Mucosa of gallbladder (tissue), 1 donor: ENCODE measurements at regions not wholly inside any gene's neighbourhood (a gene's known extent, or its start where the extent isn't known, plus 50 kb on each side); places are given as distances from the start of the nearest gene placed in this dataset.
"Not testable (repeated sequence)": the region's sequence is repeated elsewhere in the genome, so short reads cannot be mapped to it uniquely, and the experiment has no call there.

Experiments
- DNase-seq: peaks from one replicate; pipeline ENCODE4 v3.0.0-alpha.2; 2020; ENCODE audit warnings: low spot score
- donor health status: DM: no; HTN: no; CAD: no.

DNA sequence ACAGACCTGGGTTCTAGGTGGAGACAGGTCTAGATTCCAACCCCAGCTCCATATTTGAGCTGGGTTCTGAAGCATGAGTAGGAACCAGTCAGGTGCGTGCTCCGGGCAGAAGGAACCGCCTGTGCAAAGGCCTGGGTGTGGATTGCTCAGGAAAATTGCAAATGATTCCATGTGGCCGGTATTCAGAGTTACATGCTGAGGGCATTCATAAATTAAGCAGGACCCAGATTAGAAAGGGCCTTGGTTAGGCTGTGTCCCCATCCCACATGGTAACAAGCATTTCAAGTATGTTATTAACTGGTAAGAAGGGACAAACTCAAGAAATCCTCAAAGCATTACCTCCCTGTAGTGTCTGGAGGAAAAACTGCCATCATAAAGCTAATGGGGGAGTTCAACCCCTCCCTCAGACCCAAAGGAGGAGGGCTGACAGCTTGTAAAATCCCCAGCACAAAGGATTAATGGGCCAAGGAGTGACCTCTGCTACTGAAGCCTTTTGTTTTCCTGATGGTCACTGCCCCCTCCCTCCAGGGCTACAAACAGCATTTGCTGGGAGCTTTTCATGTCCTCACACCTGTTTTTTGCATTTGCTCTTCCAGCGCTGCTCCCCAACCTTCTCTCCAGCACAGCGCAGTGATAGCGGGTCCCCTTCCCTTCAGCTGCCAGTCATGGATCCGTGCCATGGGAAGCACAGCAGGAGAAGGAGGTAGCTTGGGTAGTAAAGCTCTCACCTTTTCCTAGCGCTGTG, 218.0 kb downstream of the C16orf95 start:
- DNase-seq: no peak

GRCh38 chr16:87100306-87101058, 216.7 kb downstream of the C16orf95 start:
- no peak for DNase-seq

DNA sequence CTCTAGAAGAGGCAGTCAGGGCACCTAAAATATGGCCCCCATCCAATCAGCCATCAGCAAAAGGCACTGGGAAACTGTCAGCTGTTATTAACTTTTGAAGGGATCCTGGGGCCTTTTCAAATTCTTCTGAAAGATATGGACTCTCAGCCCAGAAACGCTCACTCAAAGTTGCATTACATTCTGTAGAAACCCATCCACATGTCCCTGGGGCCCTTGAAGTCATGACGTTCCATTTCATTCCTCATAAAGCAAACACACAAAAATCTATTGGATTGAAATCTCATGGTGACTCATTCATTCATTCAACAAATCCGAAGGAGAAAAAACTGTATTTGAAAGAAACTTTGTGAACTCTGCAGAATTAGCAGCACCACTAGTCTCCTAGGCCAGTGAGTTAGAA, 215.3 kb downstream of the C16orf95 start:
- no peak for DNase-seq

DNA sequence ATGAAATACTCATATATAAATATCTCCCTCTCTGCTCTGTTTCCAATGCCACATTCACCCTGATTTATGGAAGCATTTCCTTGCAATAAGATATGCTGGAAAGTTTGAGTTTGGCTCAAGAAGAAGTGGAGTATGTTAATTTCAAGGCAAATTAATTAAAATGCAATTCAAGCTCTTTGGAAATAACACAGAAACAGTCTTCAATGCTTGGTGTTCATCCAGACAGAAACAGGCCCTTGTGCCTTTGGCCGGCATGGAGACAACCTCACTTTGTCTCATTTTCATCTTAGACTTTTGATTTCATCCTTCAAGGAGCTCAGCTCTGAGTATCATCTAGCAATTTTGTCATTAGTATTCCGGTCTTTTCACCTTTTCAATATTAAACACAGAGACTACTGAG, 210.0 kb downstream of the C16orf95 start:
- no peak for DNase-seq

DNA sequence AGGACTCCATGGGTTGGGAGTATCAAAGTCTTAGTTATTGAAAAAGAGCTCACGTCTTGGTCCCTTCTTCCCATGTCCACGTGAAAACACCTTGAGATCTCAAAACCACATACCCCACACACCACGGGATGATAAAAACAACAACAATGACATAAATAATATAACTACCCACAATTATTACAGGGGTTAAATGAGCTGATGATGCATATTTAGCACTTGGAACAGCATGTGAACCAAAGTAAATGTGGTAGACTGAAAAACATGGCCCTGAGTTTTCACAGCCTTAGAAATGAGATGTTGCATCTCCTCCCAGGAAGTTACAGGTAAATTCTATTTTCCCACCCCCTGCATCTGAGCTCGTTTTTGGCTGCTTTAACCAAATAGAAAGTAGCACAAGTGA, 208.9 kb downstream of the C16orf95 start:
- DNase-seq: no peak

GRCh38 chr16:87108941-87109340, 208.3 kb downstream of the C16orf95 start:
- DNase-seq: no peak

- no peak for DNase-seq
Measured at GRCh38 chr16:87114832-87115231, 202.4 kb downstream of the C16orf95 start.

DNA sequence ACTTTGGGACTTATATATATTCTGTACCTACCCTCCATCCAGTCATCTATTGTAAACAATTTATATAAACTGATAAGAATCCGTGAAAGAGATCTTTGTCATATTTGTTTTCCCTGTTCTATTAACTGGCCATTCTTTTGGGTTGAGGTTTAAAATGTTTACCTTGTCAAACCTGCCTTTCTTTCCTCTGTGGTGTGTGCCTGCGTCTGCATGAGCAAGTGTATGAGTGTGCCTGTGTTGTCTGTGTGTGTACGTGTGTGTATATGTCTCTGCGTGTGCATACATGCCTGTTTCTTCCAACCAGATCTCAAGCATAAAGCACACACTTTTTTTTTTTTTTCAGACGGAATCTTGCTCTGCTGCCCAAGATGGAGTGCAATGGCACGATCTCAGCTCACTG, 201.5 kb downstream of the C16orf95 start:
- DNase-seq: no peak

DNA sequence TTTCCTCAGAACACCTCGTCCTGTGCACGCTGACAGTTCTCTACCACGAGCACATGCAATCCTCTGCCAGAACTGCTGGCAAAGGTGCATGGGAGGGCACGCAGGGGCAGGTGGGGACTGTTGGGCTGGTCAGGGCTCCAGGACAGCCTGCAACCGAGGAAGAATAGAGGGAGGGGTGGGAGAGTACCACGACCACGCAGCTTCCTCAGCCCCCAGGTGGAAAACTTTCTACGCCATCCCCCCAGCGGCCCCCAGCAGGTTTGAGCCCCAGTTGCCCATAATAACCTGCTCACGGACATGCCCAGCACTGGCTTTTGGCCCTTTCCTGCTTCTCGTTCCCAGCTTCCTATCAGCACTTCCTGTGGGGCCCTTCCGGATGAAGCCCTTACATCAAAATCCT, 199.3 kb downstream of the C16orf95 start:
- no peak for DNase-seq

- DNase-seq: no peak
Measured at GRCh38 chr16:87119168-87119567, 198.0 kb downstream of the C16orf95 start.

- no peak for DNase-seq
Measured at GRCh38 chr16:87119748-87120147, 197.4 kb downstream of the C16orf95 start.

- no peak for DNase-seq
Measured at GRCh38 chr16:87121816-87122215, 195.4 kb downstream of the C16orf95 start.

DNA sequence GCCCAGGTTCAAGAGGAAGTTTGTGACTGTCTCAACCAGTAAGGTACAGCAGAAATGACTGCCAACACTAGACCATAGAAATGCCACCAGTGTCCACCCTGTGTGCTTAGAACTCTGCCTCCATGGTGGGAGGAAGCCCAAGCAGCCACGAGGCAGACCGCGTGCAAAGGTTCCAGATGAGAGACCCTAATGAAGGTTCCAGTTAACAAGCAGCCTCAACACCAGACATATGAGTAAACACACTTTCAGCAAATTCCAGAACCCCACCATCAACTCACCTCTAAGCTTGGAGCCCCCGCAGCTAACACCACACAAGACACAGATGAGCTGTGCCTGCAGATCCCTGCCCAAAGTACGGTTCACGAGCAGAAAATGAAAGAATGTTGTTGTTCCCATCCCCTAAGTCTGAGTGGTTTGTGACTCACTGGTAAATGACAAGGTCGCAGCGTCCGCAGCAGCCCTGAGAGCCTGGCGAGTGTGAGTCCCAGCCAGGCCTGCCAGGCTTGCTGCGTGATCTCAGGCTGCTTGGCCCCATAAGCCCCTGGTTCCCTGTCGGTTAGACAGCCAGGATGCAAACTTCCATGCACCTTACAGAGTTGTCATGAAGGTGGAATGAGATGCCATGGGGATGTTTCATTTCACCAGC, 193.7 kb downstream of the C16orf95 start:
- no peak for DNase-seq

- DNase-seq: not testable (repeated sequence)
Measured at GRCh38 chr16:87124405-87124804, 192.8 kb downstream of the C16orf95 start.

DNA sequence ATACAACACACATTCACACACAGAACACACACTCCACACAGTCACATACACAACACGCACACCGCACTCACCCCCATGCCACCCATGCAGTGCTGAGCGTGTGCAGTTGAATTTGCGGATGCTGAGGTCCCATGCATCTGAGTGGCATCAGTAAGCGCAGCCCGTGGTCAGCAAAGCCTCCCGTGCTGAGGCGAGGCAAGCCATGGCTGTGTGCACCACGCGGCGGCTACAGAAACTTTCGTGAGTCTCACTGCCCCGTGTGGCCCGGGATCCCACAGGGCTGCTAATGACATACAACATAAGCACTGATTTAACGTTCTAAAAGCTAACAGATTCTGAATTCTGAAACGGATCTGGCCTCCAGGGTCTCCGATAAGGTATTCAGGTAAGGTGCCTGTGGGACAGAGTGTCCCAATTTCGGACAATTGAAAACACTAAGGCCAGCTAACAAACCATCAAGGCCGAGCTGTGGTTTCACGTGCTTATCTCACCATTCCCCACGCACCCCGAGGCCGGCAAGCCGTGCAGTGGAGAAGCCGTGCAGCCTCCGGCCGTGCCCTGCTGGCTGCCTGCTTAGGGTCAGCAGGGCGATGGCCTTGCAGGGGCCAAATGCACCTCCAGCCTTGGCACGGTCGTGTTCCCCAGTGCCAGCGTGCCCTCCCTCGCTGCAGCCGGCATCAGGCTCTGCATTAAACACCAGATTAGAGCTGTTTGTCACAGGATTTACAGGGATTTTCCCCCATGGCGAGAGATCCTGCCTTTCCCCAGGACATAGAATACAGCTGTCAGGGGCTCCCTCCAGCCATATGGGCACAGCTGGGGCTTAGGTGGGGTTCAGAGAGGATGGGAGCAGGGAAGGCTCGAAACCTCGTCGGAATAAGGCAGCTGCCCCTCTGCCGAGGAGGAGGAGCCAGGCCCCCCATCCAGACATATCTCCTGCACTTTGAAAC, 191.7 kb downstream of the C16orf95 start:
- DNase-seq: no peak

GRCh38 chr16:87126403-87127025, 190.7 kb downstream of the C16orf95 start:
- no peak for DNase-seq

GRCh38 chr16:87127061-87127765, 190.0 kb downstream of the C16orf95 start:
- DNase-seq: no peak

DNA sequence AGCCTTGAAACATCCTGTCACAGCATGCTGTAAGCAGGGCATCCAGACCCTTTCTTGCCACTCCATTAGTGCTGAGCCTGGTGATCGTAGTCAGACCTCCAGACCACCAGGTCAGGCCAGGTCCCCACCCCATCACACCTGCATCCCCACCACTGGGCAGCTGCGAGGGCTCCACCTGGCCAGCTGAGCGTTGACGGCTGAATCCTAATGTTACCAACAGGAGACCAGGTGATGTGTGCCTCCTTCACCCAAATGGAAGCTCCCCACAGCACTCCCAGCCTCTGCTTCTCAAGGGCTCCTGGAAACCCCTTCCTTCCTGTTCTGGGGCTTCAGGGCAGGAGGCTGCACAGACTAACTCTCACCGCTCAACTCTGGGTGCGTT, 189.4 kb downstream of the C16orf95 start:
- DNase-seq: no peak

- no peak for DNase-seq
Measured at GRCh38 chr16:87129771-87130170, 187.4 kb downstream of the C16orf95 start.
